Mesendoderm (in vitro differentiated cells): ENCODE measurements at regions not wholly inside any gene's neighbourhood (a gene's known extent, or its start where the extent isn't known, plus 50 kb on each side); places are given as distances from the start of the nearest gene placed in this dataset.

ENCODE experiments used
- DNase-seq: peaks from one replicate; pipeline ENCODE4 v3.0.0; 2013
- H2AK5ac ChIP-seq: 2 replicates; pipeline ENCODE4 v1.6.1; 2013; ENCODE audit warnings: low read length, inconsistent platforms
- H2BK120ac ChIP-seq: 2 replicates; pipeline ENCODE4 v1.6.1; 2013; ENCODE audit warnings: low read depth, mild to moderate bottlenecking, low read length, moderate library complexity, mixed read lengths
- H2BK15ac ChIP-seq: replicated peaks from 2 replicates; pipeline ENCODE4 v1.6.1; 2013; ENCODE audit warnings: low read depth, mild to moderate bottlenecking, moderate library complexity
- H2BK5ac ChIP-seq: 2 replicates; pipeline ENCODE4 v1.6.1; 2013; ENCODE audit warnings: low read length, inconsistent platforms
- H3K18ac ChIP-seq: 2 replicates; pipeline ENCODE4 v1.6.1; 2013; ENCODE audit warnings: mild to moderate bottlenecking, low read length, mixed read lengths
- H3K23ac ChIP-seq: one replicate; pipeline ENCODE4 v1.6.1; 2013; ENCODE audit warnings: low read length
- H3K27ac ChIP-seq: 2 replicates; pipeline ENCODE4 v1.5.1; 2013; ENCODE audit warnings: low read depth, mild to moderate bottlenecking, inconsistent platforms, low read length, moderate library complexity
- H3K27me3 ChIP-seq: 2 replicates; pipeline ENCODE4 v1.6.1; 2013; ENCODE audit warnings: low read length, control low read depth, mild to moderate bottlenecking, inconsistent platforms; ENCODE audit not compliant: insufficient read depth, poor library complexity
- H3K36me3 ChIP-seq: 2 replicates; pipeline ENCODE4 v1.6.1; 2013; ENCODE audit warnings: low read length, inconsistent platforms; ENCODE audit not compliant: control insufficient read depth, insufficient read depth
- H3K4ac ChIP-seq: one replicate; pipeline ENCODE4 v1.6.1; 2013; ENCODE audit warnings: low read depth, mild to moderate bottlenecking, low read length, moderate library complexity
- H3K4me1 ChIP-seq: 2 replicates; pipeline ENCODE4 v1.6.1; 2013; ENCODE audit warnings: low read depth, low read length, inconsistent platforms; ENCODE audit not compliant: control insufficient read depth
- H3K4me2 ChIP-seq: 2 replicates; pipeline ENCODE4 v1.6.1; 2013; ENCODE audit warnings: low read length
- H3K4me3 ChIP-seq: 2 replicates; pipeline ENCODE4 v1.5.1; 2013; ENCODE audit warnings: mild to moderate bottlenecking, low read length
- H3K56ac ChIP-seq: one replicate; pipeline ENCODE4 v1.6.1; 2013; ENCODE audit warnings: low read length
- H3K79me1 ChIP-seq: 2 replicates; pipeline ENCODE4 v1.6.1; 2013; ENCODE audit warnings: low read length, inconsistent platforms
- H3K79me2 ChIP-seq: 2 replicates; pipeline ENCODE4 v1.6.1; 2013; ENCODE audit warnings: mild to moderate bottlenecking, low read length; ENCODE audit not compliant: control insufficient read depth, insufficient read depth
- H3K9ac ChIP-seq: 2 replicates; pipeline ENCODE4 v1.6.1; 2013; ENCODE audit warnings: low read length, inconsistent platforms
- H4K5ac ChIP-seq: one replicate; pipeline ENCODE4 v1.6.1; 2013; ENCODE audit warnings: low read length
- H4K8ac ChIP-seq: one replicate; pipeline ENCODE4 v1.6.1; 2013; ENCODE audit warnings: low read depth, mild to moderate bottlenecking, control low read depth, low read length, moderate library complexity
- WGBS: extraction: QIAGEN DNeasy Blood & Tissue Kit; methylation state at CpG from one replicate; pipeline ENCODE4 v1.1.7; 2013; ENCODE audit warnings: low lambda C conversion rate, missing lambda C conversion rate; ENCODE audit not compliant: insufficient coverage; ENCODE audit errors: extremely low coverage; 5-methylcytosine and 5-hydroxymethylcytosine counted together

GRCh38 chr6:1200409-1201101 lies 111.3 kb upstream of the FOXQ1 start:
- no peaks in the 10 kb centered on the region for H3K79me2 ChIP-seq
- no peak overlapping the region for H3K4ac ChIP-seq
- H3K4me1 ChIP-seq = peaks cover 4% of the 10 kb centered on the region
- H3K36me3 ChIP-seq = no peaks in the 10 kb centered on the region
- no peak overlapping the region for H2AK5ac ChIP-seq
- no peaks in the 10 kb centered on the region for H3K27me3 ChIP-seq
- H3K18ac ChIP-seq = no peak overlapping the region
- H3K4me3 ChIP-seq = no peak overlapping the region
- H3K79me1 ChIP-seq = no peaks in the 10 kb centered on the region
- H3K27ac ChIP-seq = no peak overlapping the region
- DNase-seq = peak; percentile 18
- no peak overlapping the region for H2BK5ac ChIP-seq
- H2BK120ac ChIP-seq = no peak overlapping the region
- H4K5ac ChIP-seq = no peak overlapping the region
- H3K4me2 ChIP-seq = no peak overlapping the region
- H3K9ac ChIP-seq = no peak overlapping the region
- H2BK15ac ChIP-seq = no peak overlapping the region
- H3K56ac ChIP-seq = no peak overlapping the region
- H4K8ac ChIP-seq = no peak overlapping the region
- whole genome bisulfite sequencing = no CpG with 5 or more reads among the region's 15 CpGs
- no peak overlapping the region for H3K23ac ChIP-seq

- Histone ChIP-seq H4K5ac (no peak overlapping the region), H3K56ac (no peak overlapping the region), H3K4me2 (no peak overlapping the region), H3K36me3 (no peaks in the 10 kb centered on the region), H3K9ac (no peak overlapping the region), H2BK15ac (no peak overlapping the region), H2AK5ac (no peak overlapping the region), H2BK120ac (no peak overlapping the region), H3K27ac (no peak overlapping the region), H4K8ac (no peak overlapping the region), H3K79me2 (no peaks in the 10 kb centered on the region), H3K4ac (no peak overlapping the region), H3K79me1 (no peaks in the 10 kb centered on the region), H3K23ac (no peak overlapping the region), H2BK5ac (no peak overlapping the region), H3K4me3 (no peak overlapping the region), H3K18ac (no peak overlapping the region), H3K27me3 (no peaks in the 10 kb centered on the region), H3K4me1 (peaks cover 4% of the 10 kb centered on the region)
- DNase-seq = no peak
- WGBS = no CpG with 5 or more reads among the region's 2 CpGs
Measured at GRCh38 chr6:1200081-1200408, 111.9 kb upstream of the FOXQ1 start.

- Histone ChIP-seq H2BK15ac (no peak overlapping the region), H3K56ac (no peak overlapping the region), H3K23ac (no peak overlapping the region), H3K4me1 (no peaks in the 10 kb centered on the region), H4K5ac (no peak overlapping the region), H3K36me3 (no peaks in the 10 kb centered on the region), H3K79me2 (no peaks in the 10 kb centered on the region), H2AK5ac (no peak overlapping the region), H3K4ac (no peak overlapping the region), H2BK5ac (no peak overlapping the region), H3K9ac (no peak overlapping the region), H3K27me3 (no peaks in the 10 kb centered on the region), H3K27ac (no peak overlapping the region), H3K79me1 (no peaks in the 10 kb centered on the region), H3K18ac (no peak overlapping the region), H3K4me3 (no peak overlapping the region), H2BK120ac (no peak overlapping the region), H3K4me2 (no peak overlapping the region), H4K8ac (no peak overlapping the region)
- no peak for DNase-seq
- no CpG with 5 or more reads among the region's 3 CpGs for WGBS
Measured at GRCh38 chr6:1197309-1197708, 114.6 kb upstream of the FOXQ1 start.

- Histone ChIP-seq H4K8ac (no peak overlapping the region), H3K4me2 (no peak overlapping the region), H3K27ac (no peak overlapping the region), H3K56ac (no peak overlapping the region), H3K4ac (no peak overlapping the region), H3K79me2 (no peaks in the 10 kb centered on the region), H4K5ac (no peak overlapping the region), H3K23ac (no peak overlapping the region), H3K18ac (no peak overlapping the region), H3K79me1 (no peaks in the 10 kb centered on the region), H2AK5ac (no peak overlapping the region), H3K27me3 (no peaks in the 10 kb centered on the region), H2BK15ac (no peak overlapping the region), H2BK120ac (no peak overlapping the region), H3K4me3 (no peak overlapping the region), H3K4me1 (no peaks in the 10 kb centered on the region), H2BK5ac (no peak overlapping the region), H3K9ac (no peak overlapping the region), H3K36me3 (no peaks in the 10 kb centered on the region)
- DNase-seq = no peak
- WGBS = no CpG with 5 or more reads among the region's 11 CpGs
Measured at GRCh38 chr6:1191141-1191630, 120.7 kb upstream of the FOXQ1 start.

GRCh38 chr6:1190366-1190765 lies 121.5 kb upstream of the FOXQ1 start:
- WGBS = no CpG with 5 or more reads among the region's 5 CpGs
- H3K23ac ChIP-seq = no peak overlapping the region
- no peak overlapping the region for H3K27ac ChIP-seq
- no peaks in the 10 kb centered on the region for H3K79me1 ChIP-seq
- H3K27me3 ChIP-seq = no peaks in the 10 kb centered on the region
- H3K9ac ChIP-seq = no peak overlapping the region
- no peak overlapping the region for H2BK15ac ChIP-seq
- H4K5ac ChIP-seq = no peak overlapping the region
- H3K56ac ChIP-seq = no peak overlapping the region
- H2AK5ac ChIP-seq = no peak overlapping the region
- H3K4me3 ChIP-seq = no peak overlapping the region
- no peak overlapping the region for H3K18ac ChIP-seq
- no peaks in the 10 kb centered on the region for H3K79me2 ChIP-seq
- H4K8ac ChIP-seq = no peak overlapping the region
- peak; percentile 92 for DNase-seq
- no peaks in the 10 kb centered on the region for H3K36me3 ChIP-seq
- H2BK5ac ChIP-seq = no peak overlapping the region
- no peaks in the 10 kb centered on the region for H3K4me1 ChIP-seq
- no peak overlapping the region for H2BK120ac ChIP-seq
- H3K4ac ChIP-seq = no peak overlapping the region
- no peak overlapping the region for H3K4me2 ChIP-seq

GRCh38 chr6:1188199-1188598 lies 123.7 kb upstream of the FOXQ1 start:
- no peak overlapping the region for H3K23ac ChIP-seq
- H3K4me2 ChIP-seq = no peak overlapping the region
- no peak overlapping the region for H3K56ac ChIP-seq
- no peak overlapping the region for H4K8ac ChIP-seq
- H3K36me3 ChIP-seq = no peaks in the 10 kb centered on the region
- no peak overlapping the region for H4K5ac ChIP-seq
- H3K27ac ChIP-seq = no peak overlapping the region
- no peaks in the 10 kb centered on the region for H3K79me2 ChIP-seq
- WGBS = no CpG with 5 or more reads among the region's 3 CpGs
- H3K4me3 ChIP-seq = no peak overlapping the region
- DNase-seq = no peak
- H2AK5ac ChIP-seq = no peak overlapping the region
- no peak overlapping the region for H3K9ac ChIP-seq
- no peak overlapping the region for H2BK5ac ChIP-seq
- no peak overlapping the region for H2BK15ac ChIP-seq
- H3K79me1 ChIP-seq = no peaks in the 10 kb centered on the region
- H3K18ac ChIP-seq = no peak overlapping the region
- no peaks in the 10 kb centered on the region for H3K27me3 ChIP-seq
- no peaks in the 10 kb centered on the region for H3K4me1 ChIP-seq
- no peak overlapping the region for H3K4ac ChIP-seq
- H2BK120ac ChIP-seq = no peak overlapping the region
